Pulmonary artery endothelial cell (primary cell): ENCODE measurements at regions not wholly inside any gene's neighbourhood (a gene's known extent, or its start where the extent isn't known, plus 50 kb on each side); places are given as distances from the start of the nearest gene placed in this dataset.

ENCODE experiments used
- DNase-seq: peaks from one replicate; pipeline ENCODE4 v3.0.0-alpha.2; 2011; ENCODE audit warnings: low read depth, low spot score

GRCh38 chr10:52682766-52683165 is 89.8 kb downstream of the MBL2 start:
- DNase-seq, result no peak

DNA sequence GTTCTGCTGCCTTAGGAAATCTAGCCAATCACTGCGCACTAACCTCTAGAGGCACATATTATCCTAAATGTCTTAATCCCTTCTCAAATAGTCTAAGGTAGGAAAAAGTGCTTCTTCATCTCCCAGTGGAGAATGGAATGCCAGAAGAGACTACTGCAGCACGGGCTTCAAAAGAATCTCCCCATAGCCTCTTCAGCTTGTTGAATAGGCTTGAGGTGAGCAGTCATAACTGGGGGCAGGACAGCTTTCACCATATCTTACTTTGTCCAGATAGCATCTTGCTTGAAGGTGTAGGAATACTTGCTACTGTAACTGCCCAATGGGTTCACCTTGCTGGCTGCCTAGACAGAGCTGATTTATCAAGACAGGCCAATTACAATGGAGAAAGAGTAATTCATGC is 88.8 kb downstream of the MBL2 start:
- DNase-seq, result no peak

- DNase-seq, result no peak
Measured at GRCh38 chr10:52688899-52689298, 83.7 kb downstream of the MBL2 start.

GRCh38 chr10:52696232-52696631 is 76.4 kb downstream of the MBL2 start:
- no peak for DNase-seq

DNA sequence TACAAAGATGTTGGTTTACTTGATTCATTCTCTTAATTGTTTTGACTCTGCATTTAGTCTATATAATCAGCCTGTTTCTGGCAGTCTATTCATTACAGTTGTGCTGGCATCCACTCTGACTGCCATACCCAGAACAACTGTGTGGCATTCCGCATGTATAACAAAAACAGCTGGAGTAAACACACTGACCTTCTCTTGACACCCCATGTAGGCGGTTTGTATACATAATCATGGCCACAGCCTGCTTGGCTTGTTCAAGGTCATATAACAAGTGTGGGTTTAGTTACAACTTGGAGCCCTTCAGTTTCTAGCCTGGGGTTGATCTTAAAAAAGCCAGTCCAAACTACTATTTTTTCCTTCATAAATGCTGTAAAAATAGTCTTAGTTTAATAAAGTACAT is 70.9 kb downstream of the MBL2 start:
- DNase-seq, result no peak

- no peak for DNase-seq
Measured at GRCh38 chr10:52703451-52703850, 69.1 kb downstream of the MBL2 start.

DNA sequence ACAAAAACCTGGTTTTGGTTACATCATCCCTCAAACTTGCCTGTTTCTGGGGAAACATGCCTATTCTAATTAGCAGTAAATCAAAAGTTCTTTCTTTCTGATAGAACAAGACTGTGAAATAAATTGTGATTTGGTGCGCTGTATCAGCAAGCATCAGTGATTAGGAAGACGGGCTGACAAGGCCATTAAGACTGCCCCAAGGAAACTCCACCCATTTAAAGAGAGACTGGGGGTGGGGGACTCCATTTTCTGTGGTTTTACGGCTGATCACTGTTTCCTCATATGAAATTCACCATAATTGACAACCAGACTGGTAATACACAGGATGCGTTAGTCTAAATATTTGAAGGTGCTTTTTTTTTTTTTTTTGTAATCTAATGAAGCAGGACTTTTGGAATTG is 68.7 kb downstream of the MBL2 start:
- DNase-seq, result peak; percentile 20

DNA sequence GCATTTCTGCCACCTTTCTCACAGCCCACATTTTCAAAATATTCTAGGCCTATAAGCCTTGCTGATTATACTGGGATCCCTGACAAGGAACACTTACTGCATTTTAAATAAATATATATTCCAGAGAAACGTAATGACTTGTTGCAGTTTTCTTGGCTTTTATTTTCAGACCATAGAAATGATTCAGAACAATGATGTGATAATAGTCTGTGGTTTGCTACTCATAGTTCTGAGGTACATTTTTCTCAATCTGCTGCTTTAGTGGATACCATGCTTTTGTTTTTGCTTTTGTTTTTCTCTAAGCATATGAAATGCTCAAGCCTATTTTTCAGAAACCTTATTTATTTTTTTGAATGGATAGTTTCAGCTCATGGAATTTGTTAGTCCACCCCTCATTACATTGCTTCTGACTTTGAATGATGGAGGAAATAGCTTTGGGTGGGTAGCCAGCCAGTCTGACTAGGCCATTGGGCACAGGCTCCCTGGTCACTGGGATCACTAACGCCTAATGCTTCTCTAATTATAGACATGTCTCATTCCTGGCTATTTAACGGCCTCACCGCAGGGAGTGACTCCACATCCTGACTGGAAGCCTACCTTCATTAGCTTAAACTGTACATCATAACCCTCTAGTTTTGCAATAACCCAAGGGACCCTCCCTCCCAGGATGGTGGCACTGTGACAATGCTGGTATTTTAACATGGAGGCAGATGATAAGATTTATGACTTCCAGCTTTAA is 66.1 kb downstream of the MBL2 start:
- DNase-seq, result no peak
